SU-DHL-6 (cell line): ENCODE measurements at regions not wholly inside any gene's neighbourhood (a gene's known extent, or its start where the extent isn't known, plus 50 kb on each side); places are given as distances from the start of the nearest gene placed in this dataset.

Experiments
- H2AFZ ChIP-seq: fragments of 200-600 bp; sonication (generic); 2 replicates; pipeline ENCODE4 v1.6.1; 2014; ENCODE audit warnings: low read depth, mild to moderate bottlenecking, moderate library complexity, mixed read lengths, antibody characterized with exemption, low read length; ENCODE audit not compliant: severe bottlenecking
- H3F3A ChIP-seq: fragments of 200-600 bp; shearing (Covaris generic); 2 replicates; pipeline ENCODE4 v1.6.0; 2016; ENCODE audit warnings: antibody characterized with exemption, mild to moderate bottlenecking; ENCODE audit not compliant: insufficient read depth
- H3K27ac ChIP-seq: fragments of 200-600 bp; sonication (generic); 2 replicates; pipeline ENCODE4 v1.5.1; 2016; ENCODE audit warnings: low read depth, mild to moderate bottlenecking, low read length, moderate library complexity, mixed read lengths
- H3K27me3 ChIP-seq: fragments of 200-600 bp; sonication (generic), shearing (Covaris generic); 2 replicates; pipeline ENCODE4 v1.6.0; 2014; ENCODE audit warnings: mild to moderate bottlenecking, low read length
- H3K36me3 ChIP-seq: fragments of 200-600 bp; sonication (generic); 2 replicates; pipeline ENCODE4 v1.6.1; 2014; ENCODE audit warnings: mild to moderate bottlenecking, low read length, mixed read lengths
- H3K4me2 ChIP-seq: fragments of 300-600, 200-600 bp; shearing (Covaris generic), sonication (generic); 2 replicates; pipeline ENCODE4 v1.6.0; 2014; ENCODE audit warnings: low read length, low read depth, mild to moderate bottlenecking; ENCODE audit not compliant: poor library complexity, severe bottlenecking
- H3K4me3 ChIP-seq: fragments of 200-600 bp; sonication (generic); 2 replicates; pipeline ENCODE4 v1.5.1; 2014; ENCODE audit warnings: antibody characterized with exemption, low read length, mild to moderate bottlenecking, mixed read lengths; ENCODE audit not compliant: insufficient read depth, poor library complexity, severe bottlenecking
- H3K79me2 ChIP-seq: fragments of 200-600 bp; sonication (generic); 2 replicates; pipeline ENCODE4 v1.6.1; 2014; ENCODE audit warnings: mild to moderate bottlenecking, low read length, moderate library complexity; ENCODE audit not compliant: insufficient read depth
- H3K9ac ChIP-seq: fragments of 200-600 bp; sonication (generic); 2 replicates; pipeline ENCODE4 v1.7.0; 2014; ENCODE audit warnings: mild to moderate bottlenecking, low read length
- H3K9me2 ChIP-seq: fragments of 200-600 bp; sonication (generic); replicated peaks from 2 replicates; pipeline ENCODE4 v1.6.1; 2014; ENCODE audit warnings: low read length; ENCODE audit not compliant: insufficient read depth
- H3K9me3 ChIP-seq: fragments of 200-600 bp; sonication (generic); 2 replicates; pipeline ENCODE4 v1.6.1; 2014; ENCODE audit warnings: low read length, mixed read lengths; ENCODE audit not compliant: insufficient read depth
- H4K20me1 ChIP-seq: fragments of 200-600 bp; sonication (generic); 2 replicates; pipeline ENCODE4 v1.6.1; 2014; ENCODE audit warnings: low read depth, mild to moderate bottlenecking, antibody characterized with exemption, low read length, moderate library complexity, mixed read lengths
- EZH2phosphoT487 ChIP-seq: fragments of 200-600 bp; sonication (generic), shearing (Covaris generic); conservative IDR thresholded peaks from 2 replicates; pipeline ENCODE4 v1.6.1; 2018; ENCODE audit warnings: mild to moderate bottlenecking, antibody characterized with exemption, low read length, moderate library complexity, mixed read lengths
- TF ChIP-seq, protein P1 (sequence below): fragments of 200-600 bp; sonication (generic); IDR thresholded peaks from one replicate; pipeline ENCODE4 v1.5.1; 2017; ENCODE audit warnings: antibody characterized with exemption, mild to moderate bottlenecking, low read length, moderate library complexity; ENCODE audit not compliant: insufficient read depth, poor library complexity, severe bottlenecking

DNA sequence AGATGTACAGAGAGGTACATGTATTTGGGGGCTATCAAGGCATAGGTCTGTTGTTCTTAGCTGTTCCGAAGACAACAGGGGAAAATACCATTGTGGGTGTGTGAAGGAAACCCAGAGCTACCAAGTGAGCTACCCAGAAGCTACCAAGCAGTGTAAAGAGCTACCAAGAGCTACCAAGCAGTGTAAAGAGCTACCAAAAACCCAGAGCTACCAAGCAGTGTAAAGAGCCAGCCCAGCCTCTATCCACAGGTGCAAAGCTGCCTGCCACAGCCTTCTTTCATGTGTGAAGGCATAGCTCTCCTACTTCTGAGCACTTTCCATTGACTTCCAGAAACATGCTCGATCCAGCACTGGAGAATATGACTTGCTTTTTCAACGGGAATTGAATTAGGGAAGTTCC lies 145.7 kb downstream of the AKAP11 start:
- Histone ChIP-seq H3K27ac (no peak overlapping the region), H3K4me3 (no peak overlapping the region), H3K79me2 (no peaks in the 10 kb centered on the region), H3K36me3 (no peaks in the 10 kb centered on the region), H3K4me2 (no peak overlapping the region), H4K20me1 (no peaks in the 10 kb centered on the region), H2AFZ (no peak overlapping the region), H3F3A (no peaks in the 10 kb centered on the region), H3K9me3 (no peaks in the 10 kb centered on the region; the same call in 1 of the 2 replicates), H3K27me3 (no peaks in the 10 kb centered on the region), H3K9me2 (no peaks in the 10 kb centered on the region), H3K9ac (no peak overlapping the region)
- TF ChIP-seq, protein P1, sequence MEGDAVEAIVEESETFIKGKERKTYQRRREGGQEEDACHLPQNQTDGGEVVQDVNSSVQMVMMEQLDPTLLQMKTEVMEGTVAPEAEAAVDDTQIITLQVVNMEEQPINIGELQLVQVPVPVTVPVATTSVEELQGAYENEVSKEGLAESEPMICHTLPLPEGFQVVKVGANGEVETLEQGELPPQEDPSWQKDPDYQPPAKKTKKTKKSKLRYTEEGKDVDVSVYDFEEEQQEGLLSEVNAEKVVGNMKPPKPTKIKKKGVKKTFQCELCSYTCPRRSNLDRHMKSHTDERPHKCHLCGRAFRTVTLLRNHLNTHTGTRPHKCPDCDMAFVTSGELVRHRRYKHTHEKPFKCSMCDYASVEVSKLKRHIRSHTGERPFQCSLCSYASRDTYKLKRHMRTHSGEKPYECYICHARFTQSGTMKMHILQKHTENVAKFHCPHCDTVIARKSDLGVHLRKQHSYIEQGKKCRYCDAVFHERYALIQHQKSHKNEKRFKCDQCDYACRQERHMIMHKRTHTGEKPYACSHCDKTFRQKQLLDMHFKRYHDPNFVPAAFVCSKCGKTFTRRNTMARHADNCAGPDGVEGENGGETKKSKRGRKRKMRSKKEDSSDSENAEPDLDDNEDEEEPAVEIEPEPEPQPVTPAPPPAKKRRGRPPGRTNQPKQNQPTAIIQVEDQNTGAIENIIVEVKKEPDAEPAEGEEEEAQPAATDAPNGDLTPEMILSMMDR = no peak
- no peak for TF ChIP-seq EZH2phosphoT487

- H3F3A ChIP-seq = no peaks in the 10 kb centered on the region
- TF ChIP-seq, protein P1 = no peak
- no peak for TF ChIP-seq EZH2phosphoT487
- no peak overlapping the region for H2AFZ ChIP-seq
- no peak overlapping the region for H3K27ac ChIP-seq
- H3K4me3 ChIP-seq = no peak overlapping the region
- no peaks in the 10 kb centered on the region for H3K27me3 ChIP-seq
- no peak overlapping the region for H3K9ac ChIP-seq
- no peaks in the 10 kb centered on the region for H4K20me1 ChIP-seq
- no peaks in the 10 kb centered on the region for H3K9me2 ChIP-seq
- no peak overlapping the region for H3K4me2 ChIP-seq
- no peaks in the 10 kb centered on the region for H3K79me2 ChIP-seq
- no peaks in the 10 kb centered on the region; the same call in 1 of the 2 replicates for H3K9me3 ChIP-seq
- no peaks in the 10 kb centered on the region for H3K36me3 ChIP-seq
Observed at GRCh38 chr13:42418184-42418583, 146.2 kb downstream of the AKAP11 start.

DNA sequence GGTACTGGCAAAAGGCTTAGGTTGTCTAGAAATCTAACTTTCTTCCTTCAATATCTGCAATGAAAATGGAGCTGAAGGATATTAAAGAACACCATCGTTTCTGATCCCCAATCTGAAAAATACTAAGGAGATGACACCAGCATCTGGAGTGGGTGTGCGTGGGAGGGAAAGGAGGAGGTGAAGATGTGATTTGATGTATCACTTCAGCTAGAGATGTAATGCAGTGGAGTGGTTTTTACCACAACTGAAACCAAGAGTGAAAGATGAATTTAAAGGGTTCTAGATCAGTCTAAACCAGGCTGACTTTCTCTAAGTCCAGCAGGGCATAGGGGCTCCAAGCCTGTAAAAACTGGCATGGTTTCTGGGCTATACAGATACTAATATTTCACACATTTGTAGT lies 148.4 kb downstream of the AKAP11 start:
- no peaks in the 10 kb centered on the region for H4K20me1 ChIP-seq
- H3K4me2 ChIP-seq = no peak overlapping the region
- TF ChIP-seq, protein P1 = no peak
- TF ChIP-seq EZH2phosphoT487 = no peak

GRCh38 chr13:42422681-42423080 lies 150.7 kb downstream of the AKAP11 start:
- Histone ChIP-seq H2AFZ (no peak overlapping the region), H3K9me3 (no peaks in the 10 kb centered on the region; the same call in 1 of the 2 replicates), H3F3A (no peaks in the 10 kb centered on the region), H3K4me3 (no peak overlapping the region), H4K20me1 (no peaks in the 10 kb centered on the region), H3K9me2 (no peaks in the 10 kb centered on the region), H3K79me2 (no peaks in the 10 kb centered on the region), H3K27me3 (no peaks in the 10 kb centered on the region), H3K9ac (no peak overlapping the region), H3K27ac (no peak overlapping the region), H3K4me2 (no peak overlapping the region), H3K36me3 (no peaks in the 10 kb centered on the region)
- TF ChIP-seq, protein P1 = no peak
- no peak for TF ChIP-seq EZH2phosphoT487

More for the DNA sequence above, 148.4 kb downstream of the AKAP11 start:
- Histone ChIP-seq H3K79me2 (no peaks in the 10 kb centered on the region), H3K9ac (no peak overlapping the region), H3K27ac (no peak overlapping the region), H3K27me3 (no peaks in the 10 kb centered on the region), H3K36me3 (no peaks in the 10 kb centered on the region), H3K9me3 (no peaks in the 10 kb centered on the region; the same call in 1 of the 2 replicates), H3F3A (no peaks in the 10 kb centered on the region), H2AFZ (no peak overlapping the region), H3K4me3 (no peak overlapping the region), H3K9me2 (no peaks in the 10 kb centered on the region)
